GM19438 (cell line): ENCODE measurements at regions not wholly inside any gene's neighbourhood (a gene's known extent, or its start where the extent isn't known, plus 50 kb on each side); places are given as distances from the start of the nearest gene placed in this dataset.

Experiments
- ATAC-seq: cut with Tn5 transposase; IDR thresholded peaks from one replicate; pipeline ENCODE4 v1.9.1; 2021; ENCODE audit warnings: low read depth; ENCODE audit not compliant: unreplicated experiment

GRCh38 chr2:76330865-76331264 is 620.1 kb upstream of the GCFC2 start:
- no peak for ATAC-seq

GRCh38 chr2:76326636-76327035 is 615.9 kb upstream of the GCFC2 start:
- no peak for ATAC-seq

GRCh38 chr2:76323381-76323780 is 612.7 kb upstream of the GCFC2 start:
- ATAC-seq: no peak

- ATAC-seq: no peak
Measured at GRCh38 chr2:76320716-76321115, 610.0 kb upstream of the GCFC2 start.

- ATAC-seq: no peak
Measured at GRCh38 chr2:76318848-76319360, 608.2 kb upstream of the GCFC2 start.

- no peak for ATAC-seq
Measured at GRCh38 chr2:76316691-76317090, 606.0 kb upstream of the GCFC2 start.

GRCh38 chr2:76314271-76315020 is 603.7 kb upstream of the GCFC2 start:
- ATAC-seq: no peak

GRCh38 chr2:76312236-76312635 is 601.5 kb upstream of the GCFC2 start:
- ATAC-seq: no peak

- ATAC-seq: no peak
Measured at GRCh38 chr2:76311728-76312127, 601.0 kb upstream of the GCFC2 start.

GRCh38 chr2:76310894-76311633 is 600.3 kb upstream of the GCFC2 start:
- no peak for ATAC-seq

- ATAC-seq: no peak
Measured at GRCh38 chr2:76307495-76307894, 596.8 kb upstream of the GCFC2 start.

GRCh38 chr2:76298041-76298440 is 587.3 kb upstream of the GCFC2 start:
- no peak for ATAC-seq

- no peak for ATAC-seq
Measured at GRCh38 chr2:76296438-76296837, 585.7 kb upstream of the GCFC2 start.

GRCh38 chr2:76295762-76296161 is 585.0 kb upstream of the GCFC2 start:
- no peak for ATAC-seq

- ATAC-seq: no peak
Measured at GRCh38 chr2:76288598-76288997, 577.9 kb upstream of the GCFC2 start.

GRCh38 chr2:76288146-76288545 is 577.4 kb upstream of the GCFC2 start:
- no peak for ATAC-seq

- ATAC-seq: no peak
Measured at GRCh38 chr2:76283350-76283749, 572.6 kb upstream of the GCFC2 start.

- no peak for ATAC-seq
Measured at GRCh38 chr2:76281156-76281841, 570.6 kb upstream of the GCFC2 start.

- ATAC-seq: no peak
Measured at GRCh38 chr2:76280686-76281085, 570.0 kb upstream of the GCFC2 start.

GRCh38 chr2:76279142-76279541 is 568.4 kb upstream of the GCFC2 start:
- ATAC-seq: no peak

- no peak for ATAC-seq
Measured at GRCh38 chr2:76275788-76276187, 565.1 kb upstream of the GCFC2 start.
